Stimulated activated CD4-positive, alpha-beta T cell treated with anti-CD3 and anti-CD28 coated beads, TNF-alpha, amount 100 ng/mL, for 4 hours (primary cell): ENCODE measurements at regions not wholly inside any gene's neighbourhood (a gene's known extent, or its start where the extent isn't known, plus 50 kb on each side); places are given as distances from the start of the nearest gene placed in this dataset.

Experiments
- DNase-seq, 3 experiments: peaks; one replicate each; pipeline ENCODE4 v3.0.0-alpha.2; 2020; ENCODE audit warnings: low read depth in 3 of 3

DNA sequence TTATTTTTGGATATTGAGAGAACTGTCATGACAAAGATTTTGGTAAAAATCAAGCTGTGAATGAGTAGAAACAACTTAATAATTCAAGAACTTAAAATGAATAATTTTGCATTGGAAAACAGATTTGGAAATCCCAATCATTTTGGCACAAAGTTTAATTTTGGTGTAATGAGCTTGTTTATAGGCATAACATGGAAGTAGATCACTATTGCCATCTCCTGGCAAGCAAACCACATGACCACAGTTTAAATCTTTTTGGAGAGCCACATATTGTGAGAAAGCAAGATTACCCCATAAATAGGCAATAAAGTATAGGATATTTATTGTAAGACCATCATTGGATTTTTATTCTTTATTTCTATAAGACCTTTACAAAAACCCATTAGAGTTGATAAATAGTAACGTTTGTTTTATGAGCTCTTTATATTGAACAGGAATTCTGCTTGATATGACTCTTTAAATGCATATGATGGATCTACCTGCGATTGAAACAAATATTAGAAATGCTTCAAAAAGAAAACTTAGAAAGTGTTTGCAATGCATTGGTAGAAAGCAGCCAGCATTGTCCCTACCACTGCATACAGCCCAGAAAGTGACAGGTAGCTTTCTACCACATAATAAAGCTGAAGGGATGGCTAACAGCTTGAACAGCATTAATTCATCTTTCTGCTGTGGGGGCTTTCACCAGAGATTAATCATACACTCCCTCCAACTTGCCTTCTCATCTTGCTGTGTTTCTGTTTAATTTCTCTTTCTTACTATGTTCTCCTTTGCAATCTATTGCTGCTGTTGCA is 766.8 kb downstream of the TBL1XR1 start:
- DNase-seq: no peak

DNA sequence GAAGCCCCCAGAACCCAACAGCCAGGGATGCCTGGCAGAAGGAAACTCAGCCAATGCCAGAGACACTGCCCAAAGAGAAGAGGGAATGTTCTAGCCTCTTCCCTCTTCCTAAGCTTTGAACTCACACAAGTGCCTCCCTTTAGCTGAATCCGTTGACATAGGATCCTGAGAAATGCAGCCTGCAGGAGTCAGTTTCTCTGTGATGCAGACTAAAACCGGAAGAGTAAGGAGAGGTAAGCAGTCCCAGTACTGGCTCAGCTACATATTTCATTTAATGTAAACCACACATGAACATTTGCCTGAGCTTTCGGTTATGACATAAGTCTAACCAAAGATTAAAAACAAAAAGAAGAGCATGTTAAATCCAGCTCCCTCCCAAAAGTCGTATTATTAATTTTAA is 768.7 kb downstream of the TBL1XR1 start:
- no peak for DNase-seq

DNA sequence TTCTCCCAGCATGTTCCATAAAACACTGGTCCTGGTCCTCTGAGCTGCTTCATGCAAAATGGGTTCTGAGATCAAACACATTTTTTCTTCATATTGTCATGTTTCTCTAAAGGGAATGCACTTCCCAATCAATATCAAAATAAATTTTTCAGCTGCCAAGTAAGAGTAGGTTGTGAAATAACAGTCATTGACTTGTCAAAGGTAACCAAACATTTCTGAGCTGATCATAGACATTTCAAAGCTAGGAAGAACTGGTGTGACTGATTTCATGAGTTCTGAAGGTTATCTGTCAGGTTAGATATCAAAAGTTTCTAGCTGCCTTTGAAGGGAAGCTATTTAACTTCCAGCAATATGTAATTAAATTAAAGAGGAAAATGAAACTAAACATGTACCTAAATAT is 770.9 kb downstream of the TBL1XR1 start:
- DNase-seq: no peak

DNA sequence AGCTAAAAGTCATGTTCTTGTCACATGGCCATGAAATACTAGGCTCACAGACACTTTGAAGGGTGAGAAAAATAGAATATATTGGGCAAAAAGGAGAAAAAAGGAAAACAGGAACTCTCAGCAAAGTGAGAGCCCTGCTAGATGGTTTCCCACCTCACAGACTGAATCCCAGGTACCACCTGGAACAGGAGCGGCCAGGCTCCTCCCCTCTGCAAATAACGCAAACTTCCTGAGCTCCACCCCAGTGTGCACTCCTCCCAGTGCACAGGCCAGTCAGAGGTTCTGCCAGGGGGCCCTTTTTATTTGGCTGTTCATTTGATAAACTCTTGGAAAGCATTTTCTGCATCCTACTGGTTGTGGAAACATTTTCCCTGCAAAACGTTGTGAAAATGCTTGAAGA is 780.4 kb downstream of the TBL1XR1 start:
- DNase-seq: no peak

DNA sequence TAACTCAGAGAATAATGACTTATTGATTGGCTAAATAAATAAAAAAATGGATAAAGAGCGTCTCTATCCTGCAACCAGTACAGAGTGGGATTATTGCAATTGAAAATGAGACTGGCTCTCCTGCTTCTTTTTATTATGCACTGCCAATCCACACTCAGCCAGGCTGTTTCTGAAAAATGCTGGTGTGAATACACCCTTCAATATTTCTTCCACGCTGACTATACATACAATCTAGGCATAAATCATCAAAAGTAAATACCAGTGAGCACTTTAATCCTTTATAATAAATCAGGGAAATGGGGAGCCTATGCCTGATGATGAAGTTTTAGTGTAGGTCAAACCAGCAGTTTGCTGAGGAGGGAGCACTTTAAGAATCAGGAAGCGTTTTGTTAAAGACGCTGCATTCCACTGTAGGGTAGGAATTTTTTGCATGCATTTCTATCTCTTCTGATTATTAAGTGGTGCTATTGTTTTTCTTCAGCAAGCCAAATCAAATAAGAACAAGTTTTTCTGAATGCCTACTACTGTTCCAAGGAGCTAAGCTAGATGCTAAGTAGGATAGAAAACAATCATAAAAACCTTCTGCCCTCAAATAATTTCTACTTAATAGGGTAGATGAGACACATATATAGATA is 781.5 kb downstream of the TBL1XR1 start:
- DNase-seq: no peak

DNA sequence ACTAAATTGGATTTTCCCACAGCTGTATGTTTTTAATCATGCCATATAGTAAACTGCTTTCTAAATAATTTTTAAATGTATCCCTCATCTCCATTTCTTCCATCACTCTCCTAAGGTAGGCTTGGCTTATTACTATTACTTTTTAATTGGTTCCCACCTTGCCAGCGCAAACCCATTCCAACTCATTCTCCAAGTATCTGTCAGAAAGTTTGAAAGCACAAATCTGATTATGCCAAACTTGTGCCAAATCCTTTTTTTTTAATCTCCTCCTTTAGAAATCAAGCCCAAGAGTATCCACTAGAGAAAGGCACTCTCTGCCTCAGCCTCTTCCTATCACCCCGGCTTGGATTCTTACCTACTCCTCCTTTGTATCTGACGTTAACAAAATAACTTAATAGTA is 784.5 kb downstream of the TBL1XR1 start:
- no peak for DNase-seq

DNA sequence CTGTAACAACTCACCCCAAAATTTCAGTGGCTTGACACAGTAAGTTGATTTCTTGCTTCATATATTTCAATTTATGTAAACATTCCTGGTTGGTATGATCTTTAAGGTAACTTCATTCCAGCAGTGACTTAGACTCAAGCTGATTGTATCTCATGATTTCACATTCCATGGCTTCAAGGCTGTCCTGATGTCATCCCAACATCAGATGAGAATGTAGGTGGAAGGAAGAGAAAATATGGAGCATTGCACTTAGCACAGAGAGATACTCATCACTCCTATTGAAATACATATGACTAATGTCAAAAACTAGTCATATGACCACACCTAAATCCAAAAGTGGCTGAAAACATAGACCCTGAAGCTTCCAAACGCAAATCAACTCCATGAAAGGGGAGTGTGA is 793.8 kb downstream of the TBL1XR1 start:
- no peak for DNase-seq

DNA sequence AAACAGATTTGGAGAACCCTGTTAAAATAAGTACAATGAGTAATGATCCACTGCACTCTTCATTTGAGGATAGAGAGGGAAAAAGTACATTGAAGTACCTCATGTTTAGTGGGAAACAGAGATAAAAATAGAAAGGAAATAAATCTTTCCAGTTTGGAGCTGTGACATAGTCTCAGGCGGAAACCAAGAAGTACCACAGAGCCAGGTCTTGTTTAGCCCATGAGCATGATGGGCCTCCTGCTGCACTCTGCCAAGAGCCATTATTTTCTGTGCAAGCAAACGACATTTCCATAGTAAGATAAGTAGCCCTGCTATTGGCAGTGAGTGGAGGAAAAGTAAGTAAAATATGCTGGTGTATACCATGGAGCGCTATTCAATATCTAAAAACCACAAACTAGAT is 796.1 kb downstream of the TBL1XR1 start:
- no peak for DNase-seq

DNA sequence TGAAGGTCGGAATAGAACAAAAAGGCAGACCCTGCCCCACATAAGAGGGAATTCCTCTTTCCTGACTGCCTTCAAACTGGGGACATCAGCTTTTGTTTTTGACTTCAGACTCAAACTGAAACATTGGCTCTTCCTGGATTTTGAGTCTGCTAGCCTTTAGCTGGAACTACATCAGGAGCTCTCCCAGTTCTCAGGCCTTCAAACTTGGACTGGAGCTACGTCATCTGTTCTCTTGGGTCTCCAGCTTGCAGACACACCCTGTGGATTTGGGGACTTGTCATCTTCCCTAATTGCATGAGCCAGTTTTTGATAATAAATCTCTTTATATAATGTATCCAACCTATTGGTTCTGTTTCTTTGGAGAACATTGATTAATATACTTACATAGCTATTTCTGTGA is 798.1 kb downstream of the TBL1XR1 start:
- no peak for DNase-seq

DNA sequence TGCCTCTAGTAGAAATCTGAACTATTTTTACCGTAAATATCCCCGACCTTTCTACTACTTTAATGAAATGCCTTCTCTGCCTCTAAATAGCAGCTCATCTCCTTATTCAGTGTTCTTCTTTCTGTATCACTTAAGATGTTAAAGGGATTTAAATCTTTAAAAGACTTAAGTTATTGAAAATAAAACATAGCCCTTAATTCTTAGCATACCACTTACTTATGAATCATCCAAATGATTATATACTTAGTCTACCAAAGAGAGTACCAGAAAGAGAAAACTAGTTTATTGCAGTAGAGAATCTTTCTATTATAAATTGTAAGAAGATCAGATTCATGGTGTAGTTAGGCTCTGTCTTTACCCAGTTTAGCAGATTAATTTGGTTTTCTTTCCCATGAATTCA is 802.0 kb downstream of the TBL1XR1 start:
- DNase-seq: no peak

DNA sequence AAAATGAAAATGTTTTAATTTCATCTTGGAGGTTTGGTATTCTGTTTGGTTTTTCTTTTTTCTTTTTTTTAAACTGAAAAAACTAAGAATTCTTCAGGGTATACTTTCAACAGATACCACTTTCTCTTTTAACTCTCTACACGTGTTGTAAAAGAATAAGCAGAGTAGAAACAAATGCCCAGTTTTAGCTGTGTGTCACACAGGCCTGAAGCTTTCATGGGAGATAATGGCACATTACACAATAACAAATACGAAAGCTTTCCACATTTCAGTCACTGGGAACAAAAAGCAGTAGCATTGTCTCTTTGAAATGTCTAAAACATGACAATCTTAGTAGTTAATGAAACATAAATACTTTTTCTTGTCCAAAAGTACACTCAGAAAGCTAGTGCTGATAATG is 818.5 kb downstream of the TBL1XR1 start:
- DNase-seq: no peak

DNA sequence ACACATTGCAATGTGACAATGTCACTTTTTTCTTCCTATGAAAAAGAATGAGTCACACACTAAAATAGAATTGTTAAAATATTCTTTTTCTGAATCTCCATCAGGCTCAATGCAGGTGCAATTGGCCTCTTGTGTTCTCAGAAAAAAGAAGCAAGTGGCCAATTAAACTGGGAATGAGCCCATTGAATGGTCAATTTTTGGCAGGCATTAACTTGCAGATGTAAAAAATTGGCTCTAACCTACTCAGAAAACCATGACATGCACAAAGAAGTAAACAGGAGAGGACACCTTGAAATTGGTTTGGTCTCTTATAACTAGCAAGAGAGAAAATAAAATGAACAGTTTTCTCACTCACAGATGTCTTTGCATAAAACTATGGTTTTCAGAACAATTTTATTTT is 820.8 kb downstream of the TBL1XR1 start:
- no peak for DNase-seq

DNA sequence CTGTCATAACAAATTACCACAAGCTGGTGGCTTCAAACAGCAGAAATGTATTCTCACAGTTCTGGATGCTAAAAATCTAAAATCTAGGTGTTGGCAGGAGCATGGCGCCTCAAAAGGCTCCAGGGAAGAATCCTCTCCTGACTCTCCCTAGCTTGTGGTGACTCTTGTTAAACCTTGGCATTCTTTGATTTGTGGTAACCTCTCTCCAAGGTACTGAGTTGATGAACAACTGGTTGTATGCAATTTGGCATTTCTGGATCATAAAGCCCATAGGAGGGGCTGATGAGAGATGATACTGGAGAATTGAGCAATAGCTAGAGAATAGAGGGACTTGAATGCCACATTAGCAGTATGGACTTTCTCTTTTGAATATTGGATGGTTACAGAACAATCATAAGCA is 821.8 kb downstream of the TBL1XR1 start:
- DNase-seq: no peak

DNA sequence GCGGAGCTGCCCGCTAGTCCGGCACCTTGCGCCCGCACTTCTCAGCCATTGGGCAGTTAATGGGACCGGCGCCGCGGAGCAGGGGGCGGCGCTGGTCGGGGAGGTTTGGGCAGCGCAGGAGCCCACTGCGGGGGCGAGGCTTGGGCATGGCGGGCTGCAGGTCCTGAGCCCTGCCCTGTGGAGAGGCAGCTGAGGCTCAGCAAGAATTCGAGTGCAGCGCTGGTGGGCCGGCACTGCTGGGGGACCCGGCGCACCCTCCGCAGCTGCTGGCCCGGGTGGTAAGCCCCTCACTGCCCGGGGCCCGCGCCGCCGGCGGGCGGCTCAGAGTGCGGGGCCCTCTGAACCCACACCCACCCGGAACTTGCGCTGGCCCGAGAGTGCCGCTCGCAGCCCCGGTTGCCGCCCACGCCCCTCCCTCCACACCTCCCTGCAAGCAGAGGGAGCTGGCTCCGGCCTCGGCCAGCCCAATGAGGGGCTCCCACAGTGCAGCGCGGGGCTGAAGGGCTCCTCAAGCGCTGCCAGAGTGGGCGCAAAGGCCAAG is 835.0 kb downstream of the TBL1XR1 start:
- no peak for DNase-seq

DNA sequence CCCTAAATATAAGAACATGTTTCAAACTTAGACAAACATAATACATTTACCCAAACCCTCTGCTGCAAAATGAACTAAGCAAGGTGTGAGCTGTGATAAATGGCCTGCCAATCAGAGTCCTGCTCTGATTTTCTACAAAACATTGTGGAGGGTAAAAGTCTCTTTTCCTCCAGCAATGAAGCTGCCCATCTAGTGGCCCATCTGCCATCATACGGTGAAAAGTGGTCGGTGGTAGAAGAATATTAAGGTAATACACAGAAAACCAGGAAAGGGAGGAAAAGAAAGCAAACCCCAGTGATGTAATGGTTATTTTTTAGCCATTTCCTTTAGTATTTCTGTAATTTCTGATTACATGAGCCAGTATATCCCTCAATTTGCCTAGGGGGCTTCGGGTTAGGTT is 838.1 kb downstream of the TBL1XR1 start:
- no peak for DNase-seq

DNA sequence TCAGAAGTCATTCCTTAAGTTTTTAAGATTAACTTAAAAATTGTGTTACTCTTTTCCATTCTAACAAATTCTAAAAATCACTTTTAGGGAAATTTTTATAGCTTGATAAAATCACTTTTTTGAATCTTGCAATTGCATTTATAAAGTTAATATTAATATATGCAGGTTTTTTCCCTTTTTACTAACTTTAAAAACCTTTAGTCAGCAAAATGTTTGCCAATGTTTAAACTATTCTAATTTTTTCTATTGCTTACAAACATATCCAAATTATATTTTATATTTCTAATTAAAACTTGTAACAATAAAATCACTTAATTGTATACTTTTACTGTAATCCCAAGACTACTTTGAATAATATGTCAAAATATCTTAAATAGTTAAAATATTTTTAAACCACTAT is 839.4 kb downstream of the TBL1XR1 start:
- DNase-seq: no peak

DNA sequence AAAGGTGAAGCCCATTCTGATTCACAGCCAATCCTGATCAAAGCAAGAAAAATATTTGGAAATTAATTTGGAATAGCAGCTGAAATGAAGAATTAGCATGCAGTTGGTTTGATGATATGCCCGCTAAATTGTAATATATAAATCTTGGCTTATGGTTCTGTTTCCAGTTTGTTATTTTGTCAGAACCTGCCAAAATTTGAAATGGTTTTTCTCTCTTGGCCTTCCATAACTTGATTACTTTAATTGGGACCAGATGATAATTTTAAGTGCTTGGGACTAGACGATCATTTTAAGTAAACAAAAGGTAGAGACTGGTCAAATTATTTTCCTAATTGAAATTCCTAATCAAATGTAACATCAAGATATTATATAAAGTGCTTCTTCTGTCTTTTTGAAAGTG is 842.4 kb downstream of the TBL1XR1 start:
- no peak for DNase-seq

DNA sequence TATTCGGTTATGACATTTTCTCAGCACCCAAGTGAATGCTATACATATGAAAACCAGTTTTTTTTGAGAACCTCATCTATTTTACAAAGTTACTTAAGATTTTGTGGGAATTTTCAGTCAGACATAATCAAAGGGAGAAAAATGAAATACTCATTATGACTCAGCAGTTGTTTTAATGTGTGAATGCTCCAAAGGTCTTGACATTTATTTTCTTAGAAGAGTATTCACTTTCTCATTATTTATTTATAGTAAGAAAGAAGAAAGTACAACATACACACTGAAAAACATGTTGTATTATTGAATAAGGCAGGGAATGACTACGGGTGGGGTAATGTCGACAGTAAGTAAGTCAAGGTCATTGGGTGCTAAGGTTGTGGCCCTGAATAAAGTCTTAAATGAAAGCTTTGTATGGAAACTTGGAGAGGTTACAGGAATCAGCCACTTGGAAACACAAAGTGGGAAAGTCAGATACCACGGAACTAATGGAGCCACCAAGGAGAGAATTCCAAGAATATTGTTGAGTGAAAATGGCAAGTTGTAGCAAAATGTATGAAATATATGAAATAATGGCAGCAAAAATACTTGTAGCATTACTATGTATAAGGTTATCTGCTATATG is 844.5 kb downstream of the TBL1XR1 start:
- no peak for DNase-seq

DNA sequence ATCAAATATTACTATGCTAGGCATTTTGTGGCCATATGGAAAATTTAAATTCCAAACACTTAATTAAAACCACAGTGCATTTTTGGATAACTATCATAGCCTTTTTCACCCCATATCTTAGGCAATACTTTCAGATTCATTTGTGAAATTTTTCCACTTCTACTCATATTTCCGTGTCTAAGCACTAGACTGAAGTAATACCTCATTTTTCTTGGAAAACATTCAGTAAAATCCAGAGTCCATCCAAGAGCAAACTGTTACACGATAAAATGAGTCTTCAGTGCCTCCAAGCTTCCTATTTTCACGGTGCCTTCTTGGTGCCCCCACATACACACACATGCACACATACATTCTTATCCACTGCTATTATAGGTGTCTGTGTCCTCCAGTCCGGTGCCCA is 845.9 kb downstream of the TBL1XR1 start:
- no peak for DNase-seq

DNA sequence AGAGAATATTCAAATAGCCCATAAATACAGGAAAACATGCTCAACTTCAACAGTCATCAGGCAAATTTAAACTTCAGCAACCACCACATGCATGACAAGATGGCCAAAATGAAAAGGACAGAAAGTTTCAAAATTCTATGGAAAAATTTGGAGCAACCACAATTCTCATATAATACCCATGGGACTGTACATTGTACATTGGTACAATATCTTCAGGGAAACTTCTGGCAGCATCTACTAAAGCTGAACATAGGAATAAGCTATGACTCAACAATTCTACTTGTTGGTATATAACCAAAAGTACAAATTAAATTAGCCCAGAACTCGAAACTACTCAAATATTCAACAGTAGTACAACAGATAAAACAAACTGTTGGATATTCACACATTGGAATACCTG is 847.6 kb downstream of the TBL1XR1 start:
- no peak for DNase-seq

DNA sequence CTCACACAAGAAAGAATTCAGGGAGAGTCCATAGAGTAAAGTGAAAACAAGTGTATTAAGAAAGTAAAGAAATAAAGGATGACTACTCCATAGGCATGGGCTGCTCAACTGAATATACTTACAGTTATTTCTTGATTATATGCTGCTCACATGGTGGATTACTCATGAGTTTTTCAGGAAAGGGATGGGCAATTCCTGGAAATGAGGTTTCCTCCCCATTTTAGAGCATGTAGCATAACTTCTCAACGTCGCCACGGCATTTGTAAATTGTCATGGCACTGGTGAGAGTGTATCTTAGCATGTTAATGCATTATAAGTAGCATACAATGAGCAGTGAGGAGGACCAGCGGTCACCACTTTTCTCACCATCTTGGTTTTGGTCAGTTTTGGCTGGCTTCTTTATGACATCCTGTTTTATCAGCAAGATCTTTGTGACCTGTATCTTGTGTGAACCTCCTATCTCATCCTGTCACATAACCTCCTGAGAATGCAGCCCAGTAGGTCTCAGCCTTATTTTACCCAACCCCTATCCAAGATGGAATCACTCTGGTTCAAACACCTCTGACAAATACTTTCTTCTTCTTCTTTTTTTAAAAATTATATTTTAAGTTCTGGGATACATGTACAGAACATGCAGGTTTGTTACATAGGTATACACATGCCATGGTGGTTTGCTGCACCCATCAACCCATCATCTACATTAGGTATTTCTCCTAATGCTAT is 849.7 kb downstream of the TBL1XR1 start:
- no peak for DNase-seq

DNA sequence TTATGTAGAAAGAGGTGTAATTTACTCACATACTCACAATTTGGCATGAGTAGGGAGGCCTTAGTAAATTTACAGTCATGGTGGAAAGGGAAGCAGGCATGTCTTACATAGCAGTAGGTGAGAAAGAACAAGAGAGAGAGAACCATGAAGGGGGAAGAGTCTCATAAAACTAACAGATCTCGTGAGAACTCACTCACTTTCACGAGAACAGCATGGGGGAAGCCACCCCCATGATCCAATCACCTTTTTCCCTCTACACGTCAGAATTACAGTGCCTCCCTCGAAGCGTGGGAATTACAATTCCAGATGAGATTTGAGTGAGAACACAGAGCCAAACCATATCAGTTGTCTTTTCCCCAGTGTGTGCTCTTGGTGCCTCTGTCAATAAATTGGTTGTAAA is 855.3 kb downstream of the TBL1XR1 start:
- DNase-seq: no peak
